Right lobe of liver (tissue), 4 donors: ENCODE measurements at regions not wholly inside any gene's neighbourhood (a gene's known extent, or its start where the extent isn't known, plus 50 kb on each side); places are given as distances from the start of the nearest gene placed in this dataset.

Experiments used
- POLR2A ChIP-seq: fragments of 450-650 bp; IDR thresholded peaks from one replicate; pipeline ENCODE4 v1.6.1; 2017; ENCODE audit warnings: antibody characterized with exemption, mild to moderate bottlenecking
- TF ChIP-seq, protein P1 (sequence below), 4 donors: fragments of 200-600 bp in 3 of 4; fragments of 450-650 bp in 1 of 4; IDR thresholded peaks; one replicate each; pipeline versions ENCODE4 v1.5.1 to v1.8.0; 2016 to 2022; ENCODE audit warnings: antibody characterized with exemption in 4 of 4, mild to moderate bottlenecking in 2 of 4
- donor health status: DM: no; HTN: no; CAD: no.
- donor health status: DM: no; HTN: no; CAD: no.
- donor health status: DM: no; HTN: yes; CAD: no.

DNA sequence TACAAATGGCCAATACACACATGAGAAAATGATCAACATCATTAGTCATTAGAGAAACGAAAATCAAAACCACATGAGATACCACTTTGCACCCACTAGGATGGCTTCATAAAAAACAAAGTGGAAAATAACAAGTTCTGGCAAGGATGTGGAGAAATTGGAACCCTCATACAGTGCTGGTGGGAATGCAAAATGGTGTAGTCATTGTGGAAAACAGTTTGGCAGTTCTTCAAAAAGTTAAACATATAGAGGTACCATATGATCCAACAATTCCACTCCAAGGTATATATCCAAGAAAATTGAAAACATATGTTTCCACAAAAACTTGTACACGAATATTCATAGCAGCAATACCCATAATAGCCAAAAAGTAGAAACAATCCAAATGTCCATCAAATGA, 231.6 kb upstream of the CSF3R start:
- TF ChIP-seq, protein P1, sequence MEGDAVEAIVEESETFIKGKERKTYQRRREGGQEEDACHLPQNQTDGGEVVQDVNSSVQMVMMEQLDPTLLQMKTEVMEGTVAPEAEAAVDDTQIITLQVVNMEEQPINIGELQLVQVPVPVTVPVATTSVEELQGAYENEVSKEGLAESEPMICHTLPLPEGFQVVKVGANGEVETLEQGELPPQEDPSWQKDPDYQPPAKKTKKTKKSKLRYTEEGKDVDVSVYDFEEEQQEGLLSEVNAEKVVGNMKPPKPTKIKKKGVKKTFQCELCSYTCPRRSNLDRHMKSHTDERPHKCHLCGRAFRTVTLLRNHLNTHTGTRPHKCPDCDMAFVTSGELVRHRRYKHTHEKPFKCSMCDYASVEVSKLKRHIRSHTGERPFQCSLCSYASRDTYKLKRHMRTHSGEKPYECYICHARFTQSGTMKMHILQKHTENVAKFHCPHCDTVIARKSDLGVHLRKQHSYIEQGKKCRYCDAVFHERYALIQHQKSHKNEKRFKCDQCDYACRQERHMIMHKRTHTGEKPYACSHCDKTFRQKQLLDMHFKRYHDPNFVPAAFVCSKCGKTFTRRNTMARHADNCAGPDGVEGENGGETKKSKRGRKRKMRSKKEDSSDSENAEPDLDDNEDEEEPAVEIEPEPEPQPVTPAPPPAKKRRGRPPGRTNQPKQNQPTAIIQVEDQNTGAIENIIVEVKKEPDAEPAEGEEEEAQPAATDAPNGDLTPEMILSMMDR (IDR thresholded peaks at IDR 0.05), result no peak
- TF ChIP-seq POLR2A, result no peak
